Activated CD8-positive, alpha-beta T cell treated with anti-CD3 and anti-CD28 coated beads, Interleukin-2, amount 10 ng/mL, durations not matched to agents 7 days and 5 days (primary cell): ENCODE measurements at regions not wholly inside any gene's neighbourhood (a gene's known extent, or its start where the extent isn't known, plus 50 kb on each side); places are given as distances from the start of the nearest gene placed in this dataset.

Experiments used
- ATAC-seq: fragments of 150-1000 bp; cut with Tn5 transposase; one replicate; pipeline ENCODE4 v1.10.0; 2021; ENCODE audit warnings: moderate library complexity
- CTCF ChIA-PET: fragments of 350-600 bp; sonication (Branson Sonifier 250); formaldehyde crosslinking; loops from one replicate; lab custom pipeline; 2021; ENCODE audit warnings: antibody characterized with exemption; lab: Charles Lee
- POLR2A ChIA-PET: fragments of 350-600 bp; sonication (Branson Sonifier 250); formaldehyde crosslinking; loops from one replicate; lab custom pipeline; 2021; ENCODE audit warnings: antibody characterized with exemption; lab: Charles Lee
- DNase-seq: peaks from one replicate; pipeline ENCODE4 v3.0.0-alpha.2; 2020
- H3K27ac Mint-ChIP-seq: one replicate; pipeline ENCODE4 v1.8.0; 2021; ENCODE audit warnings: mild to moderate bottlenecking, mixed read lengths
- H3K27me3 Mint-ChIP-seq: one replicate; pipeline ENCODE4 v1.8.0; 2021; ENCODE audit warnings: low read depth, mixed read lengths
- H3K36me3 Mint-ChIP-seq: one replicate; pipeline ENCODE4 v1.8.0; 2021; ENCODE audit warnings: low read depth, mixed read lengths
- H3K4me1 Mint-ChIP-seq: one replicate; pipeline ENCODE4 v1.8.0; 2021; ENCODE audit warnings: low read depth, mixed read lengths
- H3K4me3 Mint-ChIP-seq: one replicate; pipeline ENCODE4 v1.8.0; 2021; ENCODE audit warnings: mild to moderate bottlenecking, mixed read lengths
- H3K9me3 Mint-ChIP-seq: one replicate; pipeline ENCODE4 v1.8.0; 2022; ENCODE audit warnings: mixed read lengths; ENCODE audit not compliant: insufficient read depth

DNA sequence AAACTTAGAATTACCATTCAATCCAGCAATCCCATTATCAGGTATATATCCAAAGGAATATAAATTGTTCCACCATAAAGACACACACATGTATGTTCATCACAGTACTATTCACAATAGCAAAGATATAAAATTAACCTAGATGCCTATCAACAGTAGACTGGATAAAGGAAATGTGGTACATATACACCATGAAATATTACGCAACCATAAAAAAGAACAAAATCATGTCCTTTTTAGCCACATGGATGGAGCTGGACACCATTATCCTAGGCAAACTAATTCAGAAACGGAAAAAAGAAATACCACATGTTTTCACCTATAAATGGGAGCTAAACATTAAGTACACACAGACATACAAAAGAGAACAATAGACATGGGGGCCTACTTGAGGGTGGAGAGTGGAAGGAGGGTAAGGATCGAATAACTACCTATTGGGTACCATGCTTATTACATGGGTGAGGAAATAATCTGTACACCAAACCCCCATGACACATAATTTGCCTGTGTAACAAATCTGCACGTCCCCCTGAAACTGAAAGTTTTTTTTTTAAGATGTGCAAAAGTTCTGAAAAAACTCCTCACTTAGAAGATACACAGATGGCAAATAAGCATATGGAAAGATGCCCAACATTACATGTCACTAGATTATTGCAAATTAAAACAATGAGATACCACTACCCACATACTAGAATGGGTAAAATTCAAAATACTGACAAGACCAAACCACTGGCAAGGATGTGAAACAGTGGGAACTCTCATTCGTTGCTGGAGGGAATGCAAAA, 313.0 kb upstream of the CD180 start:
- ATAC-seq (no peak), DNase-seq (no peak)
- Mint-ChIP-seq H3K36me3 (peaks cover 21% of the 10 kb centered on the region), H3K9me3 (peaks cover 11% of the 10 kb centered on the region), H3K27ac (no peak overlapping the region), H3K27me3 (no peaks in the 10 kb centered on the region), H3K4me1 (peaks cover 31% of the 10 kb centered on the region), H3K4me3 (no peak overlapping the region)
- ChIA-PET CTCF (no interaction called here), POLR2A (no interaction called here)

DNA sequence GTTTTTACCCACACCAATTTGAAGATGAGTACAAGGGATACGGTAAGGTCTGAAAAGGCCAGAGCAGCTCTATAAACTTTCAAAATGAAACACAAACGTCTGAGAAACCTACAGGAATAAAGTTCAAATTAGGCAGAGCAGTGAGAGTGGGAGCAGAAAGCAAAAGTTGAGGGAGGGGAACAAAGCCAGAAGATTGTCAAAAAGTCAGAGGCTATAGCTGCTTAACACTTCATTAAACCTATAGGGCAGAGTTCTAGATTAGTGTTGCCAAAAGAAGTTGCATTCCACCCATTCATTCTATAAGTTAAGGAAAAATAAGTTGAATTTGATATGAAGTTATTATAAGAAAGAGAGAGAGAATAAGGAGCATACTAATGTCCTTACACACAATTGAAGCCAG, 309.6 kb upstream of the CD180 start:
- peaks cover 13% of the 10 kb centered on the region for H3K4me1 Mint-ChIP-seq
- H3K4me3 Mint-ChIP-seq = no peak overlapping the region
- no peak for DNase-seq
- ChIA-PET CTCF (no interaction called here), POLR2A (interaction anchor here (0.6 kb wide), 1 partner anchor 432 kb away, joined by 3 read pairs; no protein-coding TSS in a partner anchor)
- H3K36me3 Mint-ChIP-seq = peaks cover 8% of the 10 kb centered on the region
- no peak for ATAC-seq
- peaks cover 10% of the 10 kb centered on the region for H3K9me3 Mint-ChIP-seq
- peaks cover 6% of the 10 kb centered on the region for H3K27me3 Mint-ChIP-seq
- H3K27ac Mint-ChIP-seq = no peak overlapping the region

DNA sequence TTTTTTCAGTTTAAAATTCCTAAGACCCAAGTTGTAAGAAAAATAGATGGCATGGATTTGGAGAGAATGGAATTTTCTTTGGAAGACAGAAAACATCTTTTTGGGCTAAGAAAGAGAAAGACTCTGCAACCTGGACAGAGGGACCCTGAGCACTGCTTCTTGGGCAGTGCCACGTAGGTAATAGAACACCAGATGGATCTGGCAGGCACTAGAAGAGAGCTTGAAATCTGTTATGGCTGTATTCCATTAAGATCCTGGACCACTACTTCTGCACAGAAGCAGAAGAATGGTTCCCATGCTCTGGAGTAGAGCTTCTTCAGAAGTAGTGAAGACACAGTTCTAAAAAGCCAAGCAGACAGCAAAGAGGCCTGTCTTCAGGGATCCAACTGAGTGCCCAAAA, 306.4 kb upstream of the CD180 start:
- Mint-ChIP-seq H3K4me3 (no peak overlapping the region), H3K27ac (no peak overlapping the region), H3K4me1 (no peaks in the 10 kb centered on the region), H3K9me3 (peaks cover 5% of the 10 kb centered on the region), H3K36me3 (peaks cover 6% of the 10 kb centered on the region), H3K27me3 (peaks cover 9% of the 10 kb centered on the region)
- DNase-seq (no peak), ATAC-seq (no peak)
- ChIA-PET POLR2A (no interaction called here), CTCF (no interaction called here)

DNA sequence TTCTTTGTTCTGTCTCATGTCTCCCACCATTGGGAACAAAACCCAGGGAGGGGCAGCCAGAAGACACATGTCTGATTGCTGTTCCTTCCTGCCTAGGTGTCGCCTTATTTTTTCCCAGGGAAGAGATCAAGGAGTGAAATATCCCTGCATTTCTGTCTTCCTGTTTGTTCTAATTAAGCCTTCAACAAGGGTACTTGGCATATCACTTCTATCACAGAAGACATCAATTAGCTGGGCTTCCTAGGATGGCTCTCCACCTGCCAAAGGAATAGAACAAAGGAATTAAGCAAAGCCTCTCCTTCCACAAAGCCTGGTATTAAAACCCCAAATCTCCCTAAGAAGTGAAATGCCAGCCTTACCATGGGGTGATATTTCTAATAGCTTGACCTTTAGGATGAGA, 299.5 kb upstream of the CD180 start:
- no peak overlapping the region for H3K4me3 Mint-ChIP-seq
- H3K27ac Mint-ChIP-seq = no peak overlapping the region
- CTCF ChIA-PET = no interaction called here
- H3K4me1 Mint-ChIP-seq = no peaks in the 10 kb centered on the region
- ATAC-seq = no peak
- H3K9me3 Mint-ChIP-seq = no peaks in the 10 kb centered on the region
- H3K36me3 Mint-ChIP-seq = peaks cover 6% of the 10 kb centered on the region
- H3K27me3 Mint-ChIP-seq = peaks cover 3% of the 10 kb centered on the region
- POLR2A ChIA-PET = no interaction called here
- no peak for DNase-seq

DNA sequence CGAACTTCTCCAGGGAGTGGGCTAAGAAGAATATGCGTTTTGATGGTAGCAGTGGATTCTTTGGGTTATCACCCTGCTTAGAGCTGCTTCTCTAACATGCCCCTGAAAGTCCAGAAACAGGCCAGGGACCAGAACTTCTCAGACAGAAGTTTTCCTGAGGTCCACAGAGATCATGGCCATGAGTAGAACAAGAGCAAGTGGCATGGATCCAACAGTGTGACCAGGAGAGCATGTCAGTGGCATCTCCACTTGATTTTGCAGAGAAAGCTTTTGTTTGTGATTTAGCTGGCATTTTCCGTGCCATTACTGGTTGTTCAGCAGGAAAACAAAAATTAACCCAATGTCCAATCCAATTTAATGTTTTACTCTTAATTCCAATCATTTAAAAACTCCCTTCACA, 298.5 kb upstream of the CD180 start:
- no peak for ATAC-seq
- H3K36me3 Mint-ChIP-seq = peaks cover 2% of the 10 kb centered on the region
- no peak overlapping the region for H3K27ac Mint-ChIP-seq
- no peak overlapping the region for H3K4me3 Mint-ChIP-seq
- no peaks in the 10 kb centered on the region for H3K9me3 Mint-ChIP-seq
- POLR2A ChIA-PET = no interaction called here
- CTCF ChIA-PET = no interaction called here
- no peaks in the 10 kb centered on the region for H3K27me3 Mint-ChIP-seq
- H3K4me1 Mint-ChIP-seq = no peaks in the 10 kb centered on the region
- DNase-seq = no peak

DNA sequence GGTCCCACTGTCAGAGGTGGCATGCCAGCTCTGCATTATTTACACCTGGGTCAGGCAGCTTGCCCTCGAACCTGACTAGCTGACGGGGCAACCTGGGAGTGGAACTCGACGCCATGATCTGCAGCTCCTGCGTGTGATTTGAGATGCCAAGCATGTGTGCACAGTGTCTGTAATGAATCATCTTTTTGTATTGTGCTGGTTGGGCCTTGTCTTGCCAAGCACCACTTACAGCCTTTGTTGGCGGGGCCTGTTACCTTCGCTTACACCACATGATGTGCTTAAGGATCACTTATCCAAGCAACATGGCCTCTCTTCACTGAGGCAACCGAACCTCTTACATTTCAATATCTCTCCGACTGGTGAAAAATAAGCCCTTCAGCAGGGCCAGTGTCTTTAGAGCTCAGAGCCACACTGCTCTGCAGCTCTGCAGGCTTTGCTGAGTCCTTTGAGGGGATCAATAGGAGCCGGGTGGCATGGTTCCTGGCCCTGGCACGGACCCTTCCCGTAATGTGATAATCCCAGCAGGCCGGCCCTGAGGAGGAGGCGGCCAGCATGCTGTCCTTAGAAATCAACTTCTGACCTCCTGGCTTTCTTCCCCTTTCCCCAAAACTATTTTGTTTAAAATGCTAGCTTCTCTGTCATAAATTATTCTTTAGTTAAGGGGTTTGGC, 297.7 kb upstream of the CD180 start:
- no peak overlapping the region for H3K4me3 Mint-ChIP-seq
- DNase-seq = no peak
- H3K27me3 Mint-ChIP-seq = no peaks in the 10 kb centered on the region
- no peaks in the 10 kb centered on the region for H3K36me3 Mint-ChIP-seq
- POLR2A ChIA-PET = no interaction called here
- CTCF ChIA-PET = interaction anchor here (1.1 to 1.3 kb wide), 3 partner anchors 14 to 777 kb away, joined by 4 read pairs; no protein-coding TSS in a partner anchor
- H3K9me3 Mint-ChIP-seq = no peaks in the 10 kb centered on the region
- no peak overlapping the region for H3K27ac Mint-ChIP-seq
- H3K4me1 Mint-ChIP-seq = no peaks in the 10 kb centered on the region
- ATAC-seq = no peak

DNA sequence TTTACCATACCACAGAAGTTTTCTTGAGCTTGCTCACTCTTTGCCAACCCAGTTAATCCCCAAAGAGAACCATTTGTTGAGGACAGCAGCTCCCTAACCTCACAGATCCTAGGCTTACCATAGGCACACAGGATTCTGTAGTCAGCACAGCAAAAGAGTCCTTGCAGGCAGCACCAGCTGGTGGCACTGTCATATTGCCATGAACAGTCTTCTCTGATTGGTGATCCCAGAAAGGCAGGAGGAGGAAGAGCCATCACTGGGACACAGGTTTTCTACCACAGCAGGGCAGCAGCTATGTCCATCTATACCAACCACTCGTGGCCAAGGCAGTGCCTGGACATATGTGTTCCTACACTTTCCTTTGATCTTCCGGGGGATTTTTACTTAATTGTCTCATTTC, 297.1 kb upstream of the CD180 start:
- no peaks in the 10 kb centered on the region for H3K9me3 Mint-ChIP-seq
- H3K4me1 Mint-ChIP-seq = no peaks in the 10 kb centered on the region
- H3K36me3 Mint-ChIP-seq = no peaks in the 10 kb centered on the region
- DNase-seq = no peak
- ATAC-seq = peak; percentile 33
- H3K27ac Mint-ChIP-seq = no peak overlapping the region
- ChIA-PET CTCF (interaction anchor here (1.1 to 1.3 kb wide), 3 partner anchors 14 to 778 kb away, joined by 4 read pairs; no protein-coding TSS in a partner anchor), POLR2A (no interaction called here)
- no peak overlapping the region for H3K4me3 Mint-ChIP-seq
- H3K27me3 Mint-ChIP-seq = no peaks in the 10 kb centered on the region

DNA sequence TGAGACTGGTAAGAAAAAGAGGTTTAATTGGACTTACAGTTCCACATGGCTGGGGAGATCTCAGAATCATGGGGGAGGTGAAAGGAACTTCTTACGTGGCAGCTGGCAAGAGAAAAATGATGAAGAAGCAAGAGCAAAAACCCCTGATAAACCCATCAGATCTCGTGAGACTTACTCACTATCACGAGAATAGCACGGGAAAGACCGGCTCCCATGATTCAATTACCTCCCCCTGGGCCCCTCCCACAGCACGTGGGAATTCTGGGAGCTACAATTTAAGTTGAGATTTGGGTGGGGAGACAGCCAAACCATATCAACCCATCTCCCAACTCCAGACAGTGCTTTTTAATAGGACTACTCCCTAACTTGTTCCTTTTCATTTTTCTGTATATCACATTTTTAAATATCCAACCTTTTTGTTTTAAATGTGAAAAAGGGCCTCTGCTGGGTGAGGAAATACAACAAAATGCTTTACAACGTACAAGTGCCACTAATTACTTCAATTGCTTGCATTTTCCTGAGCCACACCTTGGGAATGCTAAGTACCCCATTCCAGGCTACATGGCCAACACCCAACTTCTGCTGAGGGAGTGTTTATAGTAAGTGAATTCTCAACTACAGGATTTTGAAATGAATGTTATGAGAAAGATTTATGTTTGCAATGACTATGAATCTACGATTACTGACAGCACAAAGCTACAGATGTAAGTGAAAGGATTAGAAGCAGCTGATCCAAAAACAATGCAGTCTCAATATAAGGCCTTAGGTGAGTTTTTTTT, 294.1 kb upstream of the CD180 start:
- ChIA-PET POLR2A (no interaction called here), CTCF (no interaction called here)
- no peaks in the 10 kb centered on the region for H3K27me3 Mint-ChIP-seq
- no peak overlapping the region for H3K27ac Mint-ChIP-seq
- H3K9me3 Mint-ChIP-seq = no peaks in the 10 kb centered on the region
- DNase-seq = no peak
- ATAC-seq = no peak
- no peak overlapping the region for H3K4me3 Mint-ChIP-seq
- H3K36me3 Mint-ChIP-seq = no peaks in the 10 kb centered on the region
- H3K4me1 Mint-ChIP-seq = no peaks in the 10 kb centered on the region

DNA sequence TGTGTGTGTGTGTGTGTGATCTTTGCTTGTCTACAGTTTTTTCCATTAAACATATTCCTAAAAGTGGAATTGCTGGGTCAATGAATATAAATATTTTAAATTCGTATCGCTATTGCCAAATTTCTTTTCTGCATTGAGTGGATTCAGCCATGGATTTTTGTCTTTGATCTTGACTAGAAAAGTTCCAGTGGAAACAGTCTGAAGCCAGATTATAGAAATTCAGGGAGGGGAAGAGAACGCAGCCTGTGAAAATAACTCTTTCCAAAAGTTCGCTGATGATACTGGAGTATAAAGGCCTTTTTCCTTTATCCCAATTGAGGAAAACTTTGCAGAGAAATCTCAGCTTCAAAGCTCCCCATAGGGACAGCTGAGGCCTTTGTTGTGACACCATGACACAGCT, 292.3 kb upstream of the CD180 start:
- Mint-ChIP-seq H3K27me3 (no peaks in the 10 kb centered on the region), H3K27ac (no peak overlapping the region), H3K36me3 (no peaks in the 10 kb centered on the region), H3K9me3 (no peaks in the 10 kb centered on the region), H3K4me1 (no peaks in the 10 kb centered on the region), H3K4me3 (no peak overlapping the region)
- no peak for DNase-seq
- ChIA-PET POLR2A (no interaction called here), CTCF (no interaction called here)
- ATAC-seq = no peak

DNA sequence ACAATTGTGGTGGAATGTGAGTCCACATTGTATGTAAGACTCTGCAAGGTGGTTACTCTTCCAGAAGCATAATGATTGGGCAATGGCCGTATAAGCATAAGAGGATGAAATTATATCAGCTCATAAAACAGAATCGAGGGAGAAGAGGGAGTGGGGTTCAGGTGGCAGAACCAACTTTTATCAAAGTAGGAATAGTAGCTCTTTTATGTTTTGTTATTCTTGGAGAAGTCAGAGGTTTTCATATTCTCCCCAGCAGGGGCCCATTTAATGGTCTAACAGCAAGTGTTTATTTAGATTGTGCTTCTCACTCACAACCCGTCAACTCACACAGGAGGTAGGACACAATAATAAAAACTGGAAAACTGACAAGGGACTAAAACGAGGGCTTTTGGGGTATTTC, 291.3 kb upstream of the CD180 start:
- DNase-seq = no peak
- ChIA-PET CTCF (no interaction called here), POLR2A (no interaction called here)
- Mint-ChIP-seq H3K4me1 (no peaks in the 10 kb centered on the region), H3K27me3 (no peaks in the 10 kb centered on the region), H3K4me3 (no peak overlapping the region), H3K36me3 (no peaks in the 10 kb centered on the region), H3K9me3 (no peaks in the 10 kb centered on the region), H3K27ac (no peak overlapping the region)
- no peak for ATAC-seq

DNA sequence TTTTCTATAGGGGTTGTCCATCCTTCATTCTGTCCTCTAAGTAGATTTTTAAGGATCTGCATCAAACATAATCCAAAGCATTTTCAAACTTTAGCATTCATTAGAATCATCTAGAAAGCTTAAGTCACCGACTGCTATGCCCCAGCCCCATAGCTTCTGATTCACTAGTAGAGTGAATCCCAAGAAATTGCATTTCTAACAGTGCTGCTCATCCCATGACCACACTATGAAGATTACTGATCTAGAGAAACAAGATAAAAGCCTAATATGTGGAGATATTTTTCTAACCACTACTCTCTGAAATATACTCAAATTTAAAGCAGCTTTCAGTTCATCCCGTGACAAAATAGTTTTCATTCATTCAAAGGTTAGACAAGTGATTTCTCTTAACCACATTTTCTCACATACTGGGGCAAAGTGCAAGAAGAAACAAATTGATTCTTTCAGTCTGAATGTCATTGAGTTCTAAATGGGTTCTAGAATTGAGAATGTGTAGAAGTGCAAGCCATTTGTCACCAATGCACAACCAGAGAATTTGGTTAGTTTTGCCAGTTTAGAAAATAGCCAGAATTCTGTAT, 286.9 kb upstream of the CD180 start:
- H3K4me3 Mint-ChIP-seq = no peak overlapping the region
- no peak overlapping the region for H3K27ac Mint-ChIP-seq
- H3K36me3 Mint-ChIP-seq = no peaks in the 10 kb centered on the region
- H3K9me3 Mint-ChIP-seq = no peaks in the 10 kb centered on the region
- CTCF ChIA-PET = no interaction called here
- ATAC-seq (no peak), DNase-seq (no peak)
- POLR2A ChIA-PET = no interaction called here
- H3K4me1 Mint-ChIP-seq = no peaks in the 10 kb centered on the region
- H3K27me3 Mint-ChIP-seq = no peaks in the 10 kb centered on the region

DNA sequence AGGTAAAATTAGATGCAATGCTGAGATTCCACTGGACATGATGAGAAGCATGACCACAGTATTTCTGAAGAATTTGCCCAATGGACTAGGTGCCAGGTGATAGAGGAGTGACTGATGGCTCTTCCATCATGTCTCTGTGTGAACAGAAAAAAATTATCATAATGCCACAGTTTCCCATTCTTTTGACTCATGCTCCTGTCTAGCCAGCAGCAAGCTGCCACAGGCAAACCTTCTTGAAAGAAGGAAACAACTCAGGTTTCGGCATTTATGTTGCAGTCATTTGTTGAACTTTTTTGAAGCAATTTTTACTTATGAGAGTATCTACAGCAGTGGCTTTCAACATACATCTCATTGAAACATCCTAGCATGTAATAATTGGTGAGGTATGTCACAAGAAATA, 284.8 kb upstream of the CD180 start:
- POLR2A ChIA-PET = no interaction called here
- ATAC-seq (no peak), DNase-seq (no peak)
- H3K4me3 Mint-ChIP-seq = no peak overlapping the region
- CTCF ChIA-PET = no interaction called here
- H3K9me3 Mint-ChIP-seq = no peaks in the 10 kb centered on the region
- no peaks in the 10 kb centered on the region for H3K27me3 Mint-ChIP-seq
- no peak overlapping the region for H3K27ac Mint-ChIP-seq
- H3K36me3 Mint-ChIP-seq = no peaks in the 10 kb centered on the region
- H3K4me1 Mint-ChIP-seq = peaks cover 2% of the 10 kb centered on the region
